Umbilical cord (tissue), 1 donor: ENCODE measurements at regions not wholly inside any gene's neighbourhood (a gene's known extent, or its start where the extent isn't known, plus 50 kb on each side); places are given as distances from the start of the nearest gene placed in this dataset.
"Not testable (repeated sequence)": the region's sequence is repeated elsewhere in the genome, so short reads cannot be mapped to it uniquely, and the experiment has no call there.

Experiments used
- DNase-seq: peaks from one replicate; pipeline ENCODE4 v3.0.0-alpha.2; 2015; ENCODE audit warnings: low spot score

DNA sequence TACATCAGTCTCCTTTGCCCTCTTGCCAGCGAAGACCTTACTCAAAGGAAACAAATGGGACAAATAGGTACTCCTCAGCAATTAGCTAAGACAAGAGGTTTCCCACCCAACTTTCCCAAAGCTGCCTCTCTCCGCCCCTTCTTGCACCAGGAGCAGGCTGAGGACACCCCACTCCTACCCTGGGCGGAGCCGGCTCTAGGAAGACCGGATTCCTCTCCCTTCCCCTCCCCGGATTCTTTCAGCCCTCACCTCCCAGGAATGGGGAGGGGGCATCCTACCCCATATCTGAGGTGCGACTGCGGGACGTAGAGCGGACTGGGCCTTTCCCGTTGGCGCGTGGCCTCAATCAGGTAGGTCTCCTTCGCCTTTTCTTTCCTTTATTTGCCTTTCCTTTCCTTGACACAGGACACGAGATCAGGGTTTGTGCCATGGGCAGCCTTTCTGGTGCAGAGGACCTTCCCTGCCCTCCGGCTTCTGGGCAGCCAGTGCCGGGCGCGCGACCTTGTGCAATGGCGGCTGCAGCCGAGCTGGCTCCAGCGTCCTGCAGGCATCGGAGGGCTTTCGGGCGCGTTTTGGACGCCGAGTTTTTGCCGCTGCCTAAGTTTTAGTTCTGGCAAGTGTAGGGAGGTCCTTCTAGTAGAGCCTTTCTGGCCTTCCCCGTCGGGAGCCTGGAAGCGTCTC is 279.9 kb downstream of the PLS3 start:
- DNase-seq, result not testable (repeated sequence)

DNA sequence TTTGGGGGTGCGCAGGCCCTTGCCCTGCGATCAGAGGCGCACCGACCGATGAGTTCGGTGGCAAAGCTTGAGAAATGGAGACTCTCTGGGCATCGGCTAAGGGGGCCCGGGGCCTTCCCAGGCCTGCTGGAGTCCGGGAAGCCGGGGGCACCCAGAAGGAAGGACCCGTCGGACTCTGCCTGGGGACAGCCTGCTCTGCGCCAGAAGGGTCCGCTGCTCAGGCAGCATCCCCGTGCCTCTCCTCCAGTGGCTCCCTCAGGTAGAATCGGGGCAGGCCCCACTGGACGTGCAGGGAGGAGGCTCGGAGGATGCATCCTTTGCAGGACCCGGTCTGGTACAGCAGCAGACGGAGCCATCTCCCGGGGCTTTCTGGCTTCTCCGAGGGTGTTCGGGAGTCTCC is 290.0 kb downstream of the PLS3 start:
- DNase-seq, result not testable (repeated sequence)

DNA sequence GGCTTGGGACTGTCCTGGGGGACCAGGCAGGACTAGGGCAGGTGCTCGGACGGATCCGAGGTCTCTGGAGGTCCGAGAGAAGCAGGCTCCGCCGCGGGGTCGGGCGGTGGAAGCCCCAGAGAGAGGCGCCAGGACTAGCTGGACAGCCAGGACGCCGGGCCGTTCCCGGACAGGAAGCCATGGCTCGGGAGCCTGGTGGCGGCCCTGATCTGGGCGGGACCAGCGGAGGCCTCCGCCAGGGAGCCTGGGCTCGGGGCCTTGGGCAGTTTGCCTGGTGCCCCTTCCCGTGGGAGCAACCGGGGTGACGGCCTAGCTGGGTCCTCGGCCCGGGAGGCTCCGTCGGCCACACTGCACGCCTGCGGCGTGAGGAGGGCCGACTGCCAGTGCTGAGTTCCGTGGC is 292.3 kb downstream of the PLS3 start:
- not testable (repeated sequence) for DNase-seq

DNA sequence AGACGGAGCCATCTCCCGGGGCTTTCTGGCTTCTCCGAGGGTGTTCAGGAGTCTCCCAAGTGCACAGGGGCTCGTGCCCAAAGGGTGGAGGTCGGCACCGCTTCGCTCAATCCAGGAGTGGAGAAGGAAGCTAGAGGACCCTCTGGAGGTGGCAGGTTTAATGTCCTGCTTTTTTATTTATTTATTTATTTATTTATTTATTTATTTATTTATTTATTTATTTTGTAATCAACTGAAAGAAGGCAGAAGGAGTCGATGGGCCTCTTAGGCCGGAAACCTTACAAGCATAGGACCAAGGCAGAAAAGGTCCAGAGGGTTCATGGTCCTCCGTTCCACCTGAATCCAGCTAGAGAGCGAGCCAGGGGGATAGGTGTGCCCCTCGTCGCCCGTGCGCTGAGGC is 289.4 kb upstream of the AGTR2 start:
- DNase-seq, result not testable (repeated sequence)

DNA sequence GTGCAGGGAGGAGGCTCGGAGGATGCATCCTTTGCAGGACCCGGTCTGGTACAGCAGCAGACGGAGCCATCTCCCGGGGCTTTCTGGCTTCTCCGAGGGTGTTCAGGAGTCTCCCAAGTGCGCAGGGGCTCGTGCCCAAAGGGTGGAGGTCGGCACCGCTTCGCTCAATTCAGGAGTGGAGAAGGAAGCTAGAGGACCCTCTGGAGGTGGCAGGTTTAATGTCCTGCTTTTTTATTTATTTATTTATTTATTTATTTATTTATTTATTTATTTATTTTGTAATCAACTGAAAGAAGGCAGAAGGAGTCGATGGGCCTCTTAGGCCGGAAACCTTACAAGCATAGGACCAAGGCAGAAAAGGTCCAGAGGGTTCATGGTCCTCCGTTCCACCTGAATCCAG is 286.4 kb upstream of the AGTR2 start:
- not testable (repeated sequence) for DNase-seq

DNA sequence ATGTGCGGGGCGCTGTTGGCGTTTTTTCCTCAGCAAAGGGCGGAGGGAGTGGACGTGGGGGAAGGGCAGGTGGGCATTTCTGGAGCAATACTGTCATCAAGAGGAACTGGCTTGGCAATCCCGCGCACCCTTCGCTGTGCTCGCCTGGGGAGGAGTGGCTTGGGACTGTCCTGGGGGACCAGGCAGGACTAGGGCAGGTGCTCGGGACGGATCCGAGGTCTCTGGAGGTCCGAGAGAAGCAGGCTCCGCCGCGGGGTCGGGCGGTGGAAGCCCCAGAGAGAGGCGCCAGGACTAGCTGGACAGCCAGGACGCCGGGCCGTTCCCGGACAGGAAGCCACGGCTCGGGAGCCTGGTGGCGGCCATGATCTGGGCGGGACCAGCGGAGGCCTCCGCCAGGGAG is 282.5 kb upstream of the AGTR2 start:
- not testable (repeated sequence) for DNase-seq

DNA sequence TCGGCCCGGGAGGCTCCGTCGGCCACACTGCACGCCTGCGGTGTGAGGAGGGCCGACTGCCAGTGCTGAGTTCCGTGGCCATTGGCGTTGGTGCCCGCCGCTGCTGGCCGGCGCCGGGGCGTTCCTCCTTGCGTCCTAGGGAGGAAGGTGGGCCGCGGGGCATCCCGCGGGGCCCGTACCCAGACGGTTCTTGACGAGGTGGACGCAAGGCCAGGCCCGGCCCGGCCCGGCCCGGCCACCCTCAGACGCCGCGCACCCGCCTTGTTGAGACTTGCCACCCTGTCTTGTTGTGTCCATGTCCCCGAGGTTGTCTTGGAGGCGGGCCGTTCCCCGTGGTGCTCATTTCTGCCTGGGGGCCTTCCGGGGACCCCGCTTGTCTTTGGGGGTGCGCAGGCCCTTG is 282.0 kb upstream of the AGTR2 start:
- DNase-seq, result not testable (repeated sequence)

DNA sequence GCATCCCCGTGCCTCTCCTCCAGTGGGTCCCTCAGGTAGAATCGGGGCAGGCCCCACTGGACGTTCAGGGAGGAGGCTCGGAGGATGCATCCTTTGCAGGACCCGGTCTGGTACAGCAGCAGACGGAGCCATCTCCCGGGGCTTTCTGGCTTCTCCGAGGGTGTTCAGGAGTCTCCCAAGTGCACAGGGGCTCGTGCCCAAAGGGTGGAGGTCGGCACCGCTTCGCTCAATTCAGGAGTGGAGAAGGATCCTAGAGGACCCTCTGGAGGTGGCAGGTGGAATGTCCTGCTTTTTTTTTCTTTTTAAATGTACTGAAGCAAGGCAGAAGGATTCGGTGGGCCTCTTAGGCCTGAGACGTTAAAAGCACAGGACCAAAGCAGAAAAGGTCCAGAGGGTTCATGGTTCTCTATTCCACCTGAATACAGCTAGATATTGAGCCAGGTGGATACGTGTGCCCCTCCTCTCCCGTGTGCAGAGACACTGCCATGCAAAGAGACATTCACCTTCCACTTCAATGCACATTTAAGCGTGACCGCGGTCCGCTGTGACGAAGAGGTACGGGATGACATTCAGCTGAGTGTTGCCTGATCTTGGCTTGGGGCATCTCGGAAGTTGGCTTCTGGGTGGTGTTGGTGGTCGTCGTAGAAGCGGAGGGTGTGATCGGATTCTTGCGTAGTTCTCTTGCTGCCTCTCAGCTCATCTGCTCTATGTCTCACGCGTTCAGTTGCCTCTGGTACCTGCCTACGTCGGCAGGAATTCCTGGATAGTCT is 281.2 kb upstream of the AGTR2 start:
- DNase-seq, result no peak

DNA sequence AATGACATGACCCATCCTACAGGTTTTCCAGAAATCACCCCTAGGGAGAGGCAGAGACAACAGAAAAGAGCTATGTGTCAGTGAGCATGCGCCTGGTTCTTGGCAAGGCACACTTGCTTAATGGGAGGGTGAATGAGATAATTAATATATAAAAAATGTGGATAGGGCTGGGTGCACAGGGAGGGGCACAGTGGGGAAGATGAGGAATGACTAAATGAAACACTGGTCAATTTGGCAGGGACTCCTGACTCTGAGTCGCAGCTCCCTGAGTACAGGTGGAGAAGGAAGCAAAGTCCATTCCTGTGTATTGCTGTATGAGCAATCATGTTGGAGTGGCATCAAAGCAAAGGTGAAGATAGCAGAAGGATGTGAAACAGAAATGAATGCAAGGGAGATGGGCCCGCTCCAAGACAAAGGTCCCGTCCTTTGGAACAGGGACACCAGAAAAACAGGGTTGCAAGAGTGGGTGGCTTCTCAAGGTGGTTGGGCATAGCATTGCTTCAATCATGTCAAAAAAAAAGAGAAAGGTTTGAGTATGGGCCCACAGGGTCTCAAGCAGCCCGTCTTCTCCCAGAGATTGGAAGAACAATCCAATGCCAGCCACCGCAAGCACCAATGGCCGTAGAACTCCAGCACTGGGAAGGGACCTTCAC is 278.4 kb upstream of the AGTR2 start:
- DNase-seq, result no peak

DNA sequence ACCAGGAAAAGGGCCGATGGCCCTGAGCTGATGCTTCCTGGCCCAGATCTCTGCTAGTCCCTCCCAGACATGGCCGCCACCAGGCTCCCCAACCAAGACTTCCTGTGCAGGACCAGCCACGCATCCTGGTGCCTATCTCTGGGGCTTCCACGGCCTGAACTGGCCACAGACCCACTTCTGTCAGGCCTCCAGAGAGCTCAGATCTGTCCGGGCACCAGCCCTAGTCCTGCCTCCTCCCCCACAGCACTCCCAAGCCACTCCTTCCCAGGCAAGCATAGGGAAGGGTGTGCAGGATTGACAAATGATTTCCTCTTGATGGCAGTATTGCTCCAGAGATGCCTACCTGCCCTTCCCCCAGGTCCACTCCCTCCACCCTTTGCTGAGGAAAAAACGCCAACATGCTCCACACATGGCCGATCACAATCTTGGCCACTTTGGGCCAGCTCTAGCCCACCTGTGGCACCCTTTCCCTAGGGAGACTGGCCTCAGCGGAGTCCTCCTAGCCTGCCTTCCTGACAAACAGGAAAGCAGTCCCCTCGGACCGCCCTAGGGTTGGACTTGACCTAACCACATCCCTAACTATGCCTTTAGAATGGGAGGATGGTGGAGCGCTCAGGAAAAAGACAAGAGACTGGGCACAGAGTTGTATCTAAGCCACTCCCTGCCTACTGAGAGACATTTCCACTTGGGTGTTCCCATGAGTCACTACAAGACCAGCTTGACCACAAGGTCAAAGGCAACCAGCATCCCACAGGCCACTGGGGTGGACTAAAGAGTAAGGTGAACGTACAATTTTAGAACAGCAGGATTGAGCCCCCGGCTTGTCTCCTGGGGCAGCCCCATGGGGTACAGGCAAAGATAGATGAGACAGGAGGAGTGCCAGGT is 277.5 kb upstream of the AGTR2 start:
- no peak for DNase-seq

DNA sequence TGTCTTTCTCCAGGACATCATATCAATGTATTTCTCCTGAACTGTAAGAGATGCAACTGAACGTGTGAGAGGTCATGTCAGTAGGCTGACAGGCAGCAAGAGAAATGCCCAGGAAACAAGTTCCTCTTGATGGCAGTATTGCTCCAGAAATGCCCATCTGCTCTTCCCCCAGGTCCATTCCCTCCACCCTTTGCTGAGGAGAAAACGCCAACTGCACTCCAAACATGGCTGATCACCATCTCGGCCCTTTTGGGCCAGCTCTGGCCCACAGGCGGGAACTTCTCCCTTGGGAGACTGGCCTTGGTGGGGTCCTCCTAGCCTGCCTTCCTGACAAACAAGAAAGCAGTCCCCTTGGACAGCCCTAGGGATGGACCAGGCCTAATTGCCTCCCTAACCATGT is 276.5 kb upstream of the AGTR2 start:
- DNase-seq, result no peak

DNA sequence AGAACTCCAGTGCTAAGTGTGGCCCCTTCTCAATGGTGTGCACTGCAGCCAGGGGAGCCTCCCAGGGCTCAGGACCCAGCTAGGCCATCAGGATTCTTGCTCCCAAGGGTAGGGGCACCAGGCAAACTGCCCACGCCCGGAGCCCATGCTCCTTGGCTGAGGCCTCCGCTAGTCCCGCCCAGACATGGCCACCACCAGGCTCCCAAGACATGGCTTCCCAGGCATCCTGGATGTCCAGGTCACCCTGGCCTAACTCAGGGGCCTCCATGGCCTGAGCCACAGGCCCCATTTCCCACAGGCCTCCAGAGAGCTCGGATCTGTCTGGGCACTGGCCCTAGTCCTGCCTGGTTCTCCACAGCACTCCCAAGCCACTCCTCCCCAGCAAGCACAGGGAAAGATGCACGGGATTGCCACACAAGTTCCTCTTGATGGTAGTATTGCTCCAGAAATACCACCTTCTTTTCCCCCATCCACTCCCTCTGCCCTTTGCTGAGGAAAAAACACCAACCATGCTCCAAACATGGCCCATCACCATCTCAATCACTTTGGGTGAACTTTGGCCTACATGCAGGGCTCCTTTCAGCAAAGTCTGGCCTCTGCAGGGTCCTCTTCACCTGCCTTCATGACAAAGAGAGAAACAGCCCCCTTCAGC is 274.7 kb upstream of the AGTR2 start:
- DNase-seq, result no peak

DNA sequence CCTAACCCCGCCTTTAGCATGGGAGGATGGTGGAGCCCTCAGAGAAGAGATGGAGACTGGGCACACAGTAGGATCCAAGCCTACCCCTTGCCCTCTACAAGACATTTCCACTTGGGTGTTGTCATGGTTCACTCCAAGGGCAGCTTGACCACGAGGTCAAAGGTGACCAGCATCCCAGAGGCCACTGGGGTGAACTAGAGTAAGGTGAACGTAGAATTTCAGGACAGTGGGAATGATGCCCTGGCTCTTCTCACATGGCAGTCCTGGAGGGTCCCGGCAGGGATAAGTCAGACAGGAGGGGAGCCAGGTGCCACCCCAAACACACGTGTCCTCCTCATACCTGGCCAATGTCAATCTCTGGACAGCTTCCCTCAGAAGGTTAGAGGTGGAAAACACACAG is 274.2 kb upstream of the AGTR2 start:
- no peak for DNase-seq

DNA sequence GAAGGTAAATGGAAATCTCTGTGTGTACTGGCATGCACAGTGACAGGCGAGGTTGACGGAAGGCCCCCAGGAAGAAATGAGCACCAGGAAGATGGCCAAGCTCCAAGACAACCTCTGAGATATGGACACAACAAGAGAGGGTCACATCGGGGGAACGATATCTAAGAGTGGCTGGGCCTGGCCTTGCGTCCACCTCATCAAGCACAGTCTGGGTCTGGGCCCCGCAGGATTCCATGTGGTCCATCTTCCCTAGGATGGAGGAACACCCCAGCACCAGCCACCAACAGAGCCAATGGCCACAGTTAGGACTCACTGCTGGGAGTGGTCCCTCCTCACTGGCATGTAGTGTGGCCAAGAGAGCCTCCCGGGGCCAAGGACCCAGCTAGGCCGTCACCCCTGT is 272.6 kb upstream of the AGTR2 start:
- no peak for DNase-seq

DNA sequence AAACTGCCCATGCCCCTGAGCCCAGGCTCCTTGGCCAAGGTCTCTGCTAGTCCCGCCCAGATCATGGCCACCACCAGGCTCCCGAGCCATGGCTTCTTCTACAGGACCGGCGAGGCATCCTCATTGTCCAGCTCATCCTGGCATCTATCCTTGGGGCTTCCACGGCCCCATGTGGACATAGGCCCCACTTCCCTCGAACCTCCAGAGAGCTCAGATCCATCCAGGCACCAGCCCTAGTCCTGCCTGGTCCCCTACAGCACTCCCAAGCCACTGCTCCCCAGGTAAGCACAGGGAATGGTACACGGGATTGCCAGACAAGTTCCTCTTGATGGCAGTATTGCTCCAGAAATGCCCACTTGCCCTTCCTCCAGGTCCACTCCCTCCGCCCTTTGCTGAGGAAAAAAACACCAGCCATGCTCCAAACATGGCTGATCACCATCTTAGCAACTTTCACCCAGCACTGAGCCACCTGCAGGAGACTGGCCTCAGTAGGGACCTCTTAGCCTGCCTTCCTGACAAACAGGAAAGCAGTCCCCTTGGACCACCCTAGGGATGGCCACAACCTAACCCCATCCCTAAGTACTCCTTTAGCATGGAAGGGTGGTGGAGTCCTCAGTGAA is 272.1 kb upstream of the AGTR2 start:
- DNase-seq, result no peak

DNA sequence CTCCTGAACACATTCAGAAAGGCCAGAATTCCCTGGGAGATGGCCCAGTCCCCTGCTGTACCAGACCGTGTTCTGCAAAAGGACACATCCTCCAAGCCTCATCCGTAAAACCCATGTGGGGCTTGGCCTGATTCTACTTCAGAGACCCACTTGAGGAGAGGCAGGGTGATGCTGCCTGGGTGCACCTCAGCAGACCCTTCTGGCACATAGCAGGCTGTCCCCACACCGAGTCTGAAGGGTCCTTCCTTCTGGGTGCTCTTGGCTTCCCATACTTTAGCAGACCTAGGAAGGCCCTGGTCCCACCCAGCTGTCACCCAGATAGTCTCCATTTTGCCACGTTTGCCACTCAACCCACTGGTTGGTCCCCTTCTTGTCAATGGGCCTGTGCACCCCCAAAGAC is 270.1 kb upstream of the AGTR2 start:
- DNase-seq, result no peak

DNA sequence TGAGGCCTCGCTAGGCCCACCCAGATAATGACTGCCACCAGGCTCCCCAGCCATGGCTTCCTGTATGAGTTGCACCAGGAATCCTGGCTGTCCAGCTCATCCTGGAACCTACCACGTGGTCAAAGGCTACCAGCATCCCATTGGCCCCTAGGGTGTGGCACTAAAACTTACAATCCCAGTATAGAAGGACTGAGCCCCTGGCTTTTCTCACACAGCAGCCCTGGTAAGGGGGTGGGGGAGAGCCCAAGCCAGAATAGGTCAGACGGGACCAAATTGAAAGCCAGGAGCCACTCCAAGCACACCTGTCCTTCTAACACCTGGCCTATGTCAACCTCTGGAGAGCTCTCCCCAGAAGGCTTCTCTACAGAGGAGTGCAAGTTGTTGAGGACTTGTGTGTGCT is 269.3 kb upstream of the AGTR2 start:
- no peak for DNase-seq

DNA sequence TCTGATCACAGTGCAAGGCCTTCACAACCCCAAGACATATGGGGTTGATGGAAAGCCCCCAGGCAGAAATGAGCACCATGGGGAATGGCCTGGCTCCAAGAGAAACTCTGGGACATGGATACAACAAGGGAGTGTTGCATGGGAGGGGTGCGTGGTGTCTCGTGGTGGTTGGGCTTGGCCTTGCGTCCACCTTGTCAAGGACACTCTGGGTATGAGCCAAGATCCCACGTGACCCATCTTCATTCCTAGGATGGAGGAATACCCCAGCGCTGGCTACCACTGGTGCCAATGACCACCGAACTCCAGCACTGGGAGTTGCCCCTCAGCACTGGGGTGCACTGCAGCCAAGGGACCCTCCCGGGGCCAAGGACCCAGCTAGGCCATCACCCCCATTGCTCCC is 267.5 kb upstream of the AGTR2 start:
- no peak for DNase-seq

DNA sequence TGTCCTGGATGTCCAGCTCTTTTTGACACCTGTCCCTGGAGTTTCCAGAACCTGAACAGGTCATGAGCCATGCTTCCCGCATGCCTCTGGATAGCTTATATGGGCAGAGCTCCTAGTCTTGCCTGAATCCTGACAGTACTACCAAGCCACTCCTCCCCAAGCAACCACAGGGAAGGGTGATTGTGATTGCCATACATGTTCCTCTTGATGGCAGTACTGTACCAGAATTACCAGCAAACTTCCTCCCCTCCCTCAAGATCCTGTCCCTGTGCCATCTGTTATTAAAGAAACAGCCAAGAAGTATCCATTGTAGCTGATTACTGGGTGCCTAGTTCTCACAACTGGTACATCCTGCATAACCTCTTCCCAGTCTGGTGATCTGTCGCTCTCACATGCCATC is 264.3 kb upstream of the AGTR2 start:
- no peak for DNase-seq

DNA sequence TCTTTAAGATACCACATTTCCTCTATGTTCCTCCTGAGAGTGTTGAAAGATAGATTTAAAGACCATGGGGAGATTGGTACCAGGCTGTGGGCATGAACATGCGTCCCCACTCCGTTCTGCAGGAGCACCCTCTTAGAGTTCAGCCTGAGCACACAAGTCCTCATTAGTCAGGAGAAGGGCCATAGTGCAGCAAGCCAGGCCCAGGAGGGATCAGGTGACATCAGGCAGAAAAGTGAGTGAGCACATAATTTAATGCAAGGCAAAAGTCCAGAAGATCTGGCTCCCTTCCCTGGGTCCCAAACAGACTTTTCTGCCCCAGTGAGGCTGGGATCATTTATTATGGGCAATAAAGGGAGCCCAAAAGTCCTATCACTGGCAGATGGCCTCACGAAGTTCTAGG is 263.7 kb upstream of the AGTR2 start:
- no peak for DNase-seq

DNA sequence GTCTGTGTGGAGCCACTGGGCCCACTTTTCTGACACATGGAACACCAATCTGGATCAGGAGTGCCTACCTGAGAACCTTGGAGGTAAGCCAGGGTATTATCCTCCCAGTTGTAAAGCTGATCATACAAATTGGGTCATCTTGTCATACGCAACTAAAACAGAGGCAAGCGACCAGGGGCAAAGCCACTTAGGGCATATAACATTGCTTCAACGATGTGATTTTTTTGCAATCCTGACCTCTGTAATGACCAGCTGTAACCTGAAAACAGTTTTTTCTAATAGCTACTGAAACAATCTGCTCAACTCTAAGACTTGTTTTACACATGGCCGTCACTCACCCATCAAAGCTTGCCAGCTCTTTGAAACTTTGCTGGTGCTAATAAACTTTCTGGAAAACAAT is 261.5 kb upstream of the AGTR2 start:
- no peak for DNase-seq
